GM23338 (cell line): ENCODE measurements at regions not wholly inside any gene's neighbourhood (a gene's known extent, or its start where the extent isn't known, plus 50 kb on each side); places are given as distances from the start of the nearest gene placed in this dataset.

Experiments used
- ATAC-seq: fragments of 200-7000 bp; cut with Tn5 transposase; 3 replicates; pipeline ENCODE4 v1.9.1; 2020
- DNase-seq: peaks from one replicate; pipeline ENCODE4 v3.0.0-alpha.2; 2015; ENCODE audit warnings: low spot score
- H2AFZ ChIP-seq: fragments of 200-600 bp; sonication (generic); 2 replicates; pipeline ENCODE4 v1.8.0; 2016; ENCODE audit warnings: antibody characterized with exemption, mild to moderate bottlenecking, moderate library complexity
- H3F3A ChIP-seq: fragments of 200-600 bp; sonication (generic); replicated peaks from 2 replicates; pipeline ENCODE4 v1.8.0; 2017; ENCODE audit warnings: antibody characterized with exemption, mixed run types, low read depth
- H3K27ac ChIP-seq: fragments of 200-600 bp; sonication (generic); 2 replicates; pipeline ENCODE4 v1.6.1; 2016; ENCODE audit warnings: low read depth
- H3K27me3 ChIP-seq: fragments of 200-600 bp; sonication (generic); 2 replicates; pipeline ENCODE4 v1.8.0; 2016; ENCODE audit warnings: mild to moderate bottlenecking, mixed run types, moderate library complexity; ENCODE audit not compliant: insufficient read depth
- H3K36me3 ChIP-seq: fragments of 200-600 bp; sonication (generic); 2 replicates; pipeline ENCODE4 v1.8.0; 2016; ENCODE audit warnings: mild to moderate bottlenecking; ENCODE audit not compliant: insufficient read depth
- H3K4me1 ChIP-seq: fragments of 200-600 bp; sonication (generic); 2 replicates; pipeline ENCODE4 v1.8.0; 2016; ENCODE audit warnings: mild to moderate bottlenecking, moderate library complexity; ENCODE audit not compliant: insufficient read depth
- H3K4me2 ChIP-seq: fragments of 200-600 bp; sonication (generic); 2 replicates; pipeline ENCODE4 v1.7.1; 2017; ENCODE audit warnings: mixed run types
- H3K4me3 ChIP-seq: fragments of 200-600 bp; sonication (generic); 2 replicates; pipeline ENCODE4 v1.6.1; 2016; ENCODE audit warnings: mixed run types
- H3K79me2 ChIP-seq: fragments of 200-600 bp; sonication (generic); replicated peaks from 2 replicates; pipeline ENCODE4 v1.8.0; 2017; ENCODE audit warnings: mild to moderate bottlenecking; ENCODE audit not compliant: insufficient read depth
- H3K9me2 ChIP-seq: fragments of 200-600 bp; sonication (generic); 2 replicates; pipeline ENCODE4 v1.8.0; 2017; ENCODE audit not compliant: insufficient read depth
- H4K20me1 ChIP-seq: fragments of 200-600 bp; sonication (generic); replicated peaks from 2 replicates; pipeline ENCODE4 v1.8.0; 2017; ENCODE audit warnings: mild to moderate bottlenecking; ENCODE audit not compliant: insufficient read depth
- H3K27ac Mint-ChIP-seq: 2 replicates; pipeline ENCODE4 v1.8.0; 2020; ENCODE audit warnings: inconsistent platforms, mild to moderate bottlenecking, moderate library complexity, mixed read lengths
- H3K27me3 Mint-ChIP-seq: 3 replicates; pipeline ENCODE4 v1.8.0; 2022; ENCODE audit warnings: low read depth, mild to moderate bottlenecking, moderate library complexity, mixed read lengths, inconsistent platforms; ENCODE audit not compliant: insufficient read depth, poor library complexity
- H3K36me3 Mint-ChIP-seq: 3 replicates; pipeline ENCODE4 v1.8.0; 2021; ENCODE audit warnings: low read depth, mild to moderate bottlenecking, inconsistent platforms, moderate library complexity, mixed read lengths
- H3K4me1 Mint-ChIP-seq: 3 replicates; pipeline ENCODE4 v1.8.0; 2020; ENCODE audit warnings: mild to moderate bottlenecking, inconsistent platforms, mixed read lengths
- H3K4me3 Mint-ChIP-seq: 3 replicates; pipeline ENCODE4 v1.8.0; 2021; ENCODE audit warnings: moderate library complexity, mild to moderate bottlenecking, inconsistent platforms, mixed read lengths
- H3K9me3 Mint-ChIP-seq: 3 replicates; pipeline ENCODE4 v1.8.0; 2020; ENCODE audit warnings: moderate library complexity, mild to moderate bottlenecking, inconsistent platforms, mixed read lengths
- CREB1 ChIP-seq: fragments of 250-450 bp; sonication (Bioruptor Pico); IDR thresholded peaks from 2 replicates; pipeline ENCODE4 v1.5.0; 2020; ENCODE audit warnings: low read depth, mild to moderate bottlenecking, moderate library complexity
- EZH2phosphoT487 ChIP-seq: fragments of 200-600 bp; sonication (generic); IDR thresholded peaks from one replicate; pipeline ENCODE4 v1.8.1; 2018; ENCODE audit warnings: antibody characterized with exemption; ENCODE audit not compliant: unreplicated experiment
- JUNB ChIP-seq: IDR thresholded peaks from one replicate; pipeline ENCODE4 v1.6.1; 2016; ENCODE audit warnings: antibody characterized with exemption; ENCODE audit not compliant: unreplicated experiment
- REST ChIP-seq: IDR thresholded peaks from one replicate; pipeline ENCODE4 v1.6.1; 2018; ENCODE audit warnings: antibody characterized with exemption; ENCODE audit not compliant: unreplicated experiment
- ZNF114 ChIP-seq: fragments of 250-450 bp; sonication (Bioruptor Pico); IDR thresholded peaks from 2 replicates; pipeline ENCODE4 v1.5.0; 2020; ENCODE audit warnings: mild to moderate bottlenecking, moderate library complexity
- ZNF331 ChIP-seq: fragments of 250-450 bp; sonication (Bioruptor Pico); IDR thresholded peaks from 2 replicates; pipeline ENCODE4 v1.5.0; 2020; ENCODE audit warnings: low read depth, mild to moderate bottlenecking, moderate library complexity
- TF ChIP-seq, protein P1 (sequence below): IDR thresholded peaks from 2 replicates; pipeline ENCODE4 v1.6.1; 2016; ENCODE audit warnings: antibody characterized with exemption
- TF ChIP-seq, protein P2 (sequence below), 2 experiments: fragments of 200-600 bp in 1 of 2; sonication (generic) in 1 of 2; conservative IDR thresholded peaks; 2 replicates each; pipeline versions ENCODE4 v1.5.1 to v1.6.1; 2016 to 2017; ENCODE audit warnings: antibody characterized with exemption in 2 of 2, low read depth in 2 of 2, mild to moderate bottlenecking in 2 of 2, moderate library complexity in 1 of 2
- TF ChIP-seq, protein P3 (sequence below): fragments of 250-450 bp; sonication (Bioruptor Pico); IDR thresholded peaks from 2 replicates; pipeline ENCODE4 v1.5.0; 2020; ENCODE audit warnings: mild to moderate bottlenecking, moderate library complexity

DNA sequence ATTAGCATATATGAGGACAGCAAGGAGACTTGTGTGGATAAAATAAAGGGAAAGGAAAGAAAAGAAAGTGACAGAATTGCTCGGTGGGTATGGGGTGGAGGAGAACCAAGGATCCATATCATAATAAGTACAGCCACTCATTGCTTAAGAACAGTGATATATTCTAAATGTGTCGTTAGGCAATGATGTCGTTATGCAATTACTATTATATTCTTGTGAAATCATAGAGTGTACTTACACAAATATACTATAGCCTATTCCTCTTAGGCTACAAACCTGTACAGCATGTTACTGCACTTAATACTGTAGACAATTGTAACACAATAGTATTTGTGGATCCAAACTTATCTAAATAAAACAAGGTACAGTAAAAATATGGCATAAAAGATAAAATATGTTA lies 271.1 kb downstream of the CCER1 start:
- no peak for DNase-seq
- H3K4me1 Mint-ChIP-seq: no peaks in the 10 kb centered on the region
- Histone ChIP-seq H3K27ac (no peak overlapping the region), H2AFZ (no peak overlapping the region), H3K36me3 (no peaks in the 10 kb centered on the region), H3K9me2 (no peaks in the 10 kb centered on the region), H3K4me1 (no peaks in the 10 kb centered on the region), H4K20me1 (no peaks in the 10 kb centered on the region), H3K4me3 (no peak overlapping the region), H3K4me2 (no peak overlapping the region), H3K27me3 (no peaks in the 10 kb centered on the region), H3K79me2 (no peaks in the 10 kb centered on the region), H3F3A (no peaks in the 10 kb centered on the region)
- TF ChIP-seq, protein P1, sequence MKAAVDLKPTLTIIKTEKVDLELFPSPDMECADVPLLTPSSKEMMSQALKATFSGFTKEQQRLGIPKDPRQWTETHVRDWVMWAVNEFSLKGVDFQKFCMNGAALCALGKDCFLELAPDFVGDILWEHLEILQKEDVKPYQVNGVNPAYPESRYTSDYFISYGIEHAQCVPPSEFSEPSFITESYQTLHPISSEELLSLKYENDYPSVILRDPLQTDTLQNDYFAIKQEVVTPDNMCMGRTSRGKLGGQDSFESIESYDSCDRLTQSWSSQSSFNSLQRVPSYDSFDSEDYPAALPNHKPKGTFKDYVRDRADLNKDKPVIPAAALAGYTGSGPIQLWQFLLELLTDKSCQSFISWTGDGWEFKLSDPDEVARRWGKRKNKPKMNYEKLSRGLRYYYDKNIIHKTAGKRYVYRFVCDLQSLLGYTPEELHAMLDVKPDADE: no peak
- TF ChIP-seq ZNF331 (CRISPR knock-in tag): no peak
- TF ChIP-seq JUNB: no peak
- TF ChIP-seq, protein P2, sequence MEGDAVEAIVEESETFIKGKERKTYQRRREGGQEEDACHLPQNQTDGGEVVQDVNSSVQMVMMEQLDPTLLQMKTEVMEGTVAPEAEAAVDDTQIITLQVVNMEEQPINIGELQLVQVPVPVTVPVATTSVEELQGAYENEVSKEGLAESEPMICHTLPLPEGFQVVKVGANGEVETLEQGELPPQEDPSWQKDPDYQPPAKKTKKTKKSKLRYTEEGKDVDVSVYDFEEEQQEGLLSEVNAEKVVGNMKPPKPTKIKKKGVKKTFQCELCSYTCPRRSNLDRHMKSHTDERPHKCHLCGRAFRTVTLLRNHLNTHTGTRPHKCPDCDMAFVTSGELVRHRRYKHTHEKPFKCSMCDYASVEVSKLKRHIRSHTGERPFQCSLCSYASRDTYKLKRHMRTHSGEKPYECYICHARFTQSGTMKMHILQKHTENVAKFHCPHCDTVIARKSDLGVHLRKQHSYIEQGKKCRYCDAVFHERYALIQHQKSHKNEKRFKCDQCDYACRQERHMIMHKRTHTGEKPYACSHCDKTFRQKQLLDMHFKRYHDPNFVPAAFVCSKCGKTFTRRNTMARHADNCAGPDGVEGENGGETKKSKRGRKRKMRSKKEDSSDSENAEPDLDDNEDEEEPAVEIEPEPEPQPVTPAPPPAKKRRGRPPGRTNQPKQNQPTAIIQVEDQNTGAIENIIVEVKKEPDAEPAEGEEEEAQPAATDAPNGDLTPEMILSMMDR (conservative IDR thresholded peaks at IDR 0.05; ENCODE audit: low read depth in 2 of 2): no peak
- TF ChIP-seq CREB1 (CRISPR knock-in tag): no peak
- TF ChIP-seq REST: no peak
- TF ChIP-seq, protein P3, sequence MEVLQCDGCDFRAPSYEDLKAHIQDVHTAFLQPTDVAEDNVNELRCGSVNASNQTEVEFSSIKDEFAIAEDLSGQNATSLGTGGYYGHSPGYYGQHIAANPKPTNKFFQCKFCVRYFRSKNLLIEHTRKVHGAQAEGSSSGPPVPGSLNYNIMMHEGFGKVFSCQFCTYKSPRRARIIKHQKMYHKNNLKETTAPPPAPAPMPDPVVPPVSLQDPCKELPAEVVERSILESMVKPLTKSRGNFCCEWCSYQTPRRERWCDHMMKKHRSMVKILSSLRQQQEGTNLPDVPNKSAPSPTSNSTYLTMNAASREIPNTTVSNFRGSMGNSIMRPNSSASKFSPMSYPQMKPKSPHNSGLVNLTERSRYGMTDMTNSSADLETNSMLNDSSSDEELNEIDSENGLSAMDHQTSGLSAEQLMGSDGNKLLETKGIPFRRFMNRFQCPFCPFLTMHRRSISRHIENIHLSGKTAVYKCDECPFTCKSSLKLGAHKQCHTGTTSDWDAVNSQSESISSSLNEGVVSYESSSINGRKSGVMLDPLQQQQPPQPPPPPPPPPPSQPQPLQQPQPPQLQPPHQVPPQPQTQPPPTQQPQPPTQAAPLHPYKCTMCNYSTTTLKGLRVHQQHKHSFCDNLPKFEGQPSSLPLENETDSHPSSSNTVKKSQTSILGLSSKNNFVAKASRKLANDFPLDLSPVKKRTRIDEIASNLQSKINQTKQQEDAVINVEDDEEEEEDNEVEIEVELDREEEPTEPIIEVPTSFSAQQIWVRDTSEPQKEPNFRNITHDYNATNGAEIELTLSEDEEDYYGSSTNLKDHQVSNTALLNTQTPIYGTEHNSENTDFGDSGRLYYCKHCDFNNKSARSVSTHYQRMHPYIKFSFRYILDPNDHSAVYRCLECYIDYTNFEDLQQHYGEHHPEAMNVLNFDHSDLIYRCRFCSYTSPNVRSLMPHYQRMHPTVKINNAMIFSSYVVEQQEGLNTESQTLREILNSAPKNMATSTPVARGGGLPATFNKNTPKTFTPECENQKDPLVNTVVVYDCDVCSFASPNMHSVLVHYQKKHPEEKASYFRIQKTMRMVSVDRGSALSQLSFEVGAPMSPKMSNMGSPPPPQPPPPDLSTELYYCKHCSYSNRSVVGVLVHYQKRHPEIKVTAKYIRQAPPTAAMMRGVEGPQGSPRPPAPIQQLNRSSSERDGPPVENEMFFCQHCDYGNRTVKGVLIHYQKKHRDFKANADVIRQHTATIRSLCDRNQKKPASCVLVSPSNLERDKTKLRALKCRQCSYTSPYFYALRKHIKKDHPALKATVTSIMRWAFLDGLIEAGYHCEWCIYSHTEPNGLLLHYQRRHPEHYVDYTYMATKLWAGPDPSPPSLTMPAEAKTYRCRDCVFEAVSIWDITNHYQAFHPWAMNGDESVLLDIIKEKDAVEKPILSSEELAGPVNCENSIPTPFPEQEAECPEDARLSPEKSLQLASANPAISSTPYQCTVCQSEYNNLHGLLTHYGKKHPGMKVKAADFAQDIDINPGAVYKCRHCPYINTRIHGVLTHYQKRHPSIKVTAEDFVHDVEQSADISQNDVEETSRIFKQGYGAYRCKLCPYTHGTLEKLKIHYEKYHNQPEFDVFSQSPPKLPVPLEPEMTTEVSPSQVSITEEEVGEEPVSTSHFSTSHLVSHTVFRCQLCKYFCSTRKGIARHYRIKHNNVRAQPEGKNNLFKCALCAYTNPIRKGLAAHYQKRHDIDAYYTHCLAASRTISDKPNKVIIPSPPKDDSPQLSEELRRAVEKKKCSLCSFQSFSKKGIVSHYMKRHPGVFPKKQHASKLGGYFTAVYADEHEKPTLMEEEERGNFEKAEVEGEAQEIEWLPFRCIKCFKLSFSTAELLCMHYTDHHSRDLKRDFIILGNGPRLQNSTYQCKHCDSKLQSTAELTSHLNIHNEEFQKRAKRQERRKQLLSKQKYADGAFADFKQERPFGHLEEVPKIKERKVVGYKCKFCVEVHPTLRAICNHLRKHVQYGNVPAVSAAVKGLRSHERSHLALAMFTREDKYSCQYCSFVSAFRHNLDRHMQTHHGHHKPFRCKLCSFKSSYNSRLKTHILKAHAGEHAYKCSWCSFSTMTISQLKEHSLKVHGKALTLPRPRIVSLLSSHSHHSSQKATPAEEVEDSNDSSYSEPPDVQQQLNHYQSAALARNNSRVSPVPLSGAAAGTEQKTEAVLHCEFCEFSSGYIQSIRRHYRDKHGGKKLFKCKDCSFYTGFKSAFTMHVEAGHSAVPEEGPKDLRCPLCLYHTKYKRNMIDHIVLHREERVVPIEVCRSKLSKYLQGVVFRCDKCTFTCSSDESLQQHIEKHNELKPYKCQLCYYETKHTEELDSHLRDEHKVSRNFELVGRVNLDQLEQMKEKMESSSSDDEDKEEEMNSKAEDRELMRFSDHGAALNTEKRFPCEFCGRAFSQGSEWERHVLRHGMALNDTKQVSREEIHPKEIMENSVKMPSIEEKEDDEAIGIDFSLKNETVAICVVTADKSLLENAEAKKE (CRISPR knock-in tag): no peak
- no peak for TF ChIP-seq EZH2phosphoT487
- no peak for TF ChIP-seq ZNF114 (CRISPR knock-in tag)
- no peak for ATAC-seq
- no peaks in the 10 kb centered on the region for H3K36me3 Mint-ChIP-seq
- H3K27ac Mint-ChIP-seq: no peak overlapping the region
- no peaks in the 10 kb centered on the region for H3K27me3 Mint-ChIP-seq
- H3K9me3 Mint-ChIP-seq: peaks cover 3% of the 10 kb centered on the region; the same call in 1 of the 3 replicates
- H3K4me3 Mint-ChIP-seq: no peak overlapping the region
